ENCODE measurements at regions not wholly inside any gene's neighbourhood (a gene's known extent, or its start where the extent isn't known, plus 50 kb on each side); places are given as distances from the start of the nearest gene placed in this dataset.

DNA sequence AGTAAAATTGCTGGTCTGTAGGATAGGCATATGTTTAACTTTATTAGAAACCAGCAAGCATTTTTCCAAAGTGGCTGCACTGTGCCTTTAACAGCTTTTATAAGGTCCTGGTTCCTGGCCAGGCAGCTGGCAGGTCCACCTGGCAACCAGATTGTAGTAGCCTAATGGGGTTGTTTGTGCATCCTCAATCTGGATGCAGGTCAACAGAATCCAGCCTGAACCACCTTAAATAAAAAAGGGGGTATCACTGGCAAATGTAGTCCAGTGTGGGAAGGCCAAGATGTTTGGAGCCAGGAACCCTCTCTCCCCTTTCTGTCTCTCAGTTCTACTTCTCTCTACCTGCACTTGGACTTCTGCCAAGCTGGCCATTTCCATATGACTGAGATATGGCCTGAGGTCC lies 200.3 kb downstream of the ZNF621 start:
- TF ChIP-seq, protein P1, sequence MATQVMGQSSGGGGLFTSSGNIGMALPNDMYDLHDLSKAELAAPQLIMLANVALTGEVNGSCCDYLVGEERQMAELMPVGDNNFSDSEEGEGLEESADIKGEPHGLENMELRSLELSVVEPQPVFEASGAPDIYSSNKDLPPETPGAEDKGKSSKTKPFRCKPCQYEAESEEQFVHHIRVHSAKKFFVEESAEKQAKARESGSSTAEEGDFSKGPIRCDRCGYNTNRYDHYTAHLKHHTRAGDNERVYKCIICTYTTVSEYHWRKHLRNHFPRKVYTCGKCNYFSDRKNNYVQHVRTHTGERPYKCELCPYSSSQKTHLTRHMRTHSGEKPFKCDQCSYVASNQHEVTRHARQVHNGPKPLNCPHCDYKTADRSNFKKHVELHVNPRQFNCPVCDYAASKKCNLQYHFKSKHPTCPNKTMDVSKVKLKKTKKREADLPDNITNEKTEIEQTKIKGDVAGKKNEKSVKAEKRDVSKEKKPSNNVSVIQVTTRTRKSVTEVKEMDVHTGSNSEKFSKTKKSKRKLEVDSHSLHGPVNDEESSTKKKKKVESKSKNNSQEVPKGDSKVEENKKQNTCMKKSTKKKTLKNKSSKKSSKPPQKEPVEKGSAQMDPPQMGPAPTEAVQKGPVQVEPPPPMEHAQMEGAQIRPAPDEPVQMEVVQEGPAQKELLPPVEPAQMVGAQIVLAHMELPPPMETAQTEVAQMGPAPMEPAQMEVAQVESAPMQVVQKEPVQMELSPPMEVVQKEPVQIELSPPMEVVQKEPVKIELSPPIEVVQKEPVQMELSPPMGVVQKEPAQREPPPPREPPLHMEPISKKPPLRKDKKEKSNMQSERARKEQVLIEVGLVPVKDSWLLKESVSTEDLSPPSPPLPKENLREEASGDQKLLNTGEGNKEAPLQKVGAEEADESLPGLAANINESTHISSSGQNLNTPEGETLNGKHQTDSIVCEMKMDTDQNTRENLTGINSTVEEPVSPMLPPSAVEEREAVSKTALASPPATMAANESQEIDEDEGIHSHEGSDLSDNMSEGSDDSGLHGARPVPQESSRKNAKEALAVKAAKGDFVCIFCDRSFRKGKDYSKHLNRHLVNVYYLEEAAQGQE (IDR thresholded peaks at IDR 0.05; ENCODE audit: insufficient read depth in 1 of 2, low read depth in 2 of 2, low read length in 2 of 2): no peak
- TF ChIP-seq POLR2AphosphoS5 (IDR thresholded peaks at IDR 0.05; ENCODE audit: low read depth, low read length): no peak
- no peak for TF ChIP-seq SIN3A (IDR thresholded peaks at IDR 0.05; ENCODE audit: borderline replicate concordance, insufficient read depth, low read length)
- TF ChIP-seq TAF1 (IDR thresholded peaks at IDR 0.05; ENCODE audit: borderline replicate concordance, insufficient read depth, low read length): no peak
- TF ChIP-seq FOXP2 (optimal IDR thresholded peaks at IDR 0.05; ENCODE audit: borderline replicate concordance, extremely low read depth, extremely low read length, insufficient read depth): no peak

Measured in PFSK-1 (cell line).